ENCODE measurements at regions not wholly inside any gene's neighbourhood (a gene's known extent, or its start where the extent isn't known, plus 50 kb on each side); places are given as distances from the start of the nearest gene placed in this dataset.
"Not testable (repeated sequence)": the region's sequence is repeated elsewhere in the genome, so short reads cannot be mapped to it uniquely, and the experiment has no call there.

- H3K4me1 ChIP-seq; H3K27ac ChIP-seq; DNase-seq; H3K27me3 ChIP-seq; H3K36me3 ChIP-seq; H3K9me3 ChIP-seq; H3K4me3 ChIP-seq; intact Hi-C loops (cut with DNase I; ENCODE audit: low total_unique reads): not testable (repeated sequence)
- peak in 1 of 2 donors; percentile 14 for TF ChIP-seq POLR2A (IDR thresholded peaks at IDR 0.05)
Observed at GRCh38 chr7:75237255-75238187, 145.1 kb downstream of the GTF2IRD2B start.

GRCh38 chr7:75238309-75238708 is 145.9 kb downstream of the GTF2IRD2B start:
- H3K4me3 ChIP-seq; H3K4me1 ChIP-seq; intact Hi-C loops (cut with DNase I; ENCODE audit: low total_unique reads); H3K27me3 ChIP-seq; H3K9me3 ChIP-seq; H3K36me3 ChIP-seq; H3K27ac ChIP-seq; DNase-seq: not testable (repeated sequence)

GRCh38 chr7:75243638-75244037 is 151.2 kb downstream of the GTF2IRD2B start:
- H3K27ac ChIP-seq; H3K9me3 ChIP-seq; H3K4me1 ChIP-seq; H3K4me3 ChIP-seq; DNase-seq; H3K36me3 ChIP-seq; intact Hi-C loops (cut with DNase I; ENCODE audit: low total_unique reads); H3K27me3 ChIP-seq: not testable (repeated sequence)

DNA sequence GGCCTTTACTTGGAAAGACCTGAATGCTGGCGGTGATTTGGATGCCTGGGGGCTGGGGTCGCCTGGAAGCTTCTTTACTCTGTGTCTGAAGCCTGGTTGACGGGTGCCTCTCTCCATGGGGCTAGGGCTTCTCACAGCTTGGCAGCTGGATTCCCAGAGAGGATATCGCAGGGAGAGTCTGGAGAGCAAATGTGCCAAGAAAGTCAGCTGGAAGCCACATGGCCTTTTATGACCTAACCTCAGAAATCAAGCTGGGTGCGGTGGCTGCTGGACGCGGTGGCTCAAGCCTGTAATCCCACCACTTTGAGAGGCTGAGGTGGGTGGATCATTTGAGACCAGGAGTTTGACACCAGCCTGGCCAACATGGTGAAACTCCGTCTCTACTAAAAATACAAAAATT is 147.2 kb upstream of the TRIM73 start:
- H3K27ac ChIP-seq; H3K27me3 ChIP-seq; DNase-seq; intact Hi-C loops (cut with DNase I; ENCODE audit: low total_unique reads); H3K36me3 ChIP-seq; H3K4me3 ChIP-seq; H3K9me3 ChIP-seq; H3K4me1 ChIP-seq: not testable (repeated sequence)

GRCh38 chr7:75254238-75254637 is 141.2 kb upstream of the TRIM73 start:
- DNase-seq; H3K36me3 ChIP-seq; H3K4me3 ChIP-seq; H3K27ac ChIP-seq; H3K9me3 ChIP-seq; intact Hi-C loops (cut with DNase I; ENCODE audit: low total_unique reads); H3K4me1 ChIP-seq; H3K27me3 ChIP-seq: not testable (repeated sequence)

GRCh38 chr7:75257442-75257841 is 138.0 kb upstream of the TRIM73 start:
- intact Hi-C loops (cut with DNase I; ENCODE audit: low total_unique reads); DNase-seq; H3K9me3 ChIP-seq; H3K27me3 ChIP-seq; H3K36me3 ChIP-seq; H3K27ac ChIP-seq; H3K4me3 ChIP-seq; H3K4me1 ChIP-seq: not testable (repeated sequence)

DNA sequence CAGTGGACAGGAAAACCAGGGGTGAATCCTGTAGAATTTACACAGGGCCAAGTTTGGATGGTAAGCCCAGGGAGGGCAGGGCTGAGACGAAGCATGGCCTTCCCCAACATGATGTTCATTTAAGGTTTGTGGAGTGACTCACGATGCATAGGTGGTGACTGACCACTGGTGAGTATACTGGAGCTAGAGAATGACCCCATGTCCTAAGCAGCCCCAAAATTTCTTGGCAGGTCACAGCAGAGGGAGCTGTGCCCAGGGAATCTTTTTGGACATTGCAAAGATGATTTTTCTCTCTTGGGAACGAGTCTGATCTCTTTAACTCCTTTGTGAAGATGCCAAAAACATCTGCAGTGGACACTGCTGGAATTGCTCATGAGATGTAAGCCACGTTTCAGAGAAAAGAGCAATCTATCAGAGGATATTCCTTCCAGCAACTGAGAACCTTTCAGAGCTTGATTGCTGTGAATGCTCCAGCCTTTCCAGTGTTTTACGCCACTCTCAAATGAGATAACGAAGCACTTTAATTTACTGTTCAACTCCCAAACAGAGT is 135.9 kb upstream of the TRIM73 start:
- H3K4me1 ChIP-seq; H3K36me3 ChIP-seq; H3K27ac ChIP-seq; H3K27me3 ChIP-seq; intact Hi-C loops (cut with DNase I; ENCODE audit: low total_unique reads); H3K9me3 ChIP-seq; DNase-seq; H3K4me3 ChIP-seq: not testable (repeated sequence)

- H3K36me3 ChIP-seq; DNase-seq; H3K9me3 ChIP-seq; H3K27me3 ChIP-seq; H3K4me3 ChIP-seq; H3K27ac ChIP-seq; H3K4me1 ChIP-seq; intact Hi-C loops (cut with DNase I; ENCODE audit: low total_unique reads): not testable (repeated sequence)
Observed at GRCh38 chr7:75261660-75262059, 133.8 kb upstream of the TRIM73 start.

DNA sequence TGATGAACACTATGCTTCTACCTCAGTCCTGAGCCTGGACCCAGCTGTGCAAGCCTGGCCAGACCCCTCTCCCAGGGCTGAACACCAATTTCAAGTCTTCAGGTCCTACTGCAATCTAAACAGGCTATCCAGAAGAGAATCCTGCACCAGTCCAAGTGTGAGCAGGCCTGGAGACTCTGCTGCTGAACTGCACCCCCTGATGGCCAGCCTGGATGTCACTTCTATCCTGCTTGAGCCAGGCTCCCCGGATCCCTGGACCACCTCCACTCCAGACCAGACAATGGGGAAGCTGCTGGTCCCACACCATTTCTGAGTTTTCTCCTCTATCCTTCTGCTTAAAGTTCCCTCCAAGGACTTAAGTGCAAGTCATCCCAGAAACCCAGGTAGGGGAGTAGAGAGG is 127.3 kb upstream of the TRIM73 start:
- H3K27ac ChIP-seq; H3K36me3 ChIP-seq; H3K9me3 ChIP-seq; H3K4me3 ChIP-seq; intact Hi-C loops (cut with DNase I; ENCODE audit: low total_unique reads); H3K4me1 ChIP-seq; DNase-seq; H3K27me3 ChIP-seq: not testable (repeated sequence)

DNA sequence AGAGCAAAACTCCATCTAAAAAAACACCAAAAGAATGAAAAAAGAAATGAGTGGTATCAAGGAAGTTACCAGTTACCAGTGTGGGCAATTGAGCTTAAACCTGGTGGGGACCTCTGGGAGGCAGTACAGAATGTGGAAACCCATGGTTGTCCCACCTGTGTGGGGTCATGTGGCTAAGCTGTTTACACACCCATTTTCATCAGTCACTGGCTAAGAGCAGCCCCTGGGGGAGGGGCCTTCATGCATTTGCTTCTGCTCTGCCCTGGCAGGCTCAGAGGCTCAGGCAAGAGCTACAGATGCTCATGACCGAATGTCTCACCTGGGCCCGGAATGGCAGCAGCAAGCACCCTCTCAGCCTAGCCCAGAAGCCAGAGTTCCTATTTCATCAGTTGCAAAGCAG is 126.3 kb upstream of the TRIM73 start:
- DNase-seq; intact Hi-C loops (cut with DNase I; ENCODE audit: low total_unique reads); H3K27me3 ChIP-seq; H3K27ac ChIP-seq; H3K4me1 ChIP-seq; H3K4me3 ChIP-seq; H3K9me3 ChIP-seq; H3K36me3 ChIP-seq: not testable (repeated sequence)

GRCh38 chr7:75274114-75274513 is 121.3 kb upstream of the TRIM73 start:
- H3K27ac ChIP-seq; DNase-seq; H3K27me3 ChIP-seq; H3K4me3 ChIP-seq; H3K4me1 ChIP-seq; intact Hi-C loops (cut with DNase I; ENCODE audit: low total_unique reads); H3K36me3 ChIP-seq; H3K9me3 ChIP-seq: not testable (repeated sequence)
